IMR-90 (cell line): ENCODE measurements at regions not wholly inside any gene's neighbourhood (a gene's known extent, or its start where the extent isn't known, plus 50 kb on each side); places are given as distances from the start of the nearest gene placed in this dataset.
A peak's percentile ranks its signal among the peaks of the same experiment; 100 is the strongest.

Source experiments
- ATAC-seq: fragments of 200-7000 bp; cut with Tn5 transposase; 2 replicates; pipeline ENCODE4 v1.9.1; 2020; ENCODE audit warnings: low read depth, mild to moderate bottlenecking, moderate library complexity
- BruUV-seq: library from RNA; stranded (reverse); fragments of 400-500 nt; replicated peaks from 2 replicates; lab custom pipeline; 2021; lab: Mats Ljungman, UMichigan
- CTCF ChIA-PET: fragments of 300-600 bp; formaldehyde crosslinking; extraction: SDS; loops from one replicate; lab custom pipeline; 2021; ENCODE audit warnings: antibody characterized with exemption; lab: Yijun Ruan, JAX
- POLR2A ChIA-PET: fragments of 300-600 bp; sonication (Branson Sonifier 250); formaldehyde crosslinking; loops from one replicate; lab custom pipeline; 2022; ENCODE audit warnings: antibody characterized with exemption; ENCODE audit not compliant: unreplicated experiment; lab: Charles Lee
- DNase-seq: peaks from one replicate; pipeline ENCODE4 v3.0.0; 2013
- H2AFZ ChIP-seq: replicated peaks from 2 replicates; pipeline ENCODE3; 2013; ENCODE audit warnings: low read length, mild to moderate bottlenecking; ENCODE audit not compliant: poor library complexity
- H2AK5ac ChIP-seq: 2 replicates; pipeline ENCODE4 v1.6.1; 2013; ENCODE audit warnings: low read depth, low read length, inconsistent platforms
- H2AK9ac ChIP-seq: replicated peaks from 2 replicates; pipeline ENCODE3; 2013; ENCODE audit warnings: mild to moderate bottlenecking, low read depth, low read length, moderate library complexity; ENCODE audit not compliant: poor library complexity
- H2BK120ac ChIP-seq: 2 replicates; pipeline ENCODE4 v1.6.1; 2013; ENCODE audit warnings: low read depth, low read length, inconsistent platforms
- H2BK15ac ChIP-seq: 3 replicates; pipeline ENCODE4 v1.6.1; 2013; ENCODE audit warnings: low read depth, low read length, inconsistent platforms
- H2BK20ac ChIP-seq: 2 replicates; pipeline ENCODE4 v1.6.1; 2013; ENCODE audit warnings: low read depth, mild to moderate bottlenecking, inconsistent platforms, low read length, moderate library complexity
- H2BK5ac ChIP-seq: 2 replicates; pipeline ENCODE4 v1.6.1; 2013; ENCODE audit warnings: mild to moderate bottlenecking, low read depth, low read length, inconsistent platforms; ENCODE audit not compliant: poor library complexity, severe bottlenecking
- H3K14ac ChIP-seq: replicated peaks from 2 replicates; pipeline ENCODE4 v1.6.1; 2013; ENCODE audit warnings: low read depth, low read length, inconsistent platforms
- H3K18ac ChIP-seq: 2 replicates; pipeline ENCODE4 v1.6.1; 2013; ENCODE audit warnings: low read depth, low read length, control low read depth
- H3K23ac ChIP-seq: 2 replicates; pipeline ENCODE4 v1.6.1; 2013; ENCODE audit warnings: low read depth, low read length, inconsistent platforms
- H3K27ac ChIP-seq: 2 replicates; pipeline ENCODE4 v1.5.1; 2013; ENCODE audit warnings: mild to moderate bottlenecking, control low read depth, low read length; ENCODE audit not compliant: insufficient read depth
- H3K27me3 ChIP-seq: 2 replicates; pipeline ENCODE4 v1.6.1; 2013; ENCODE audit warnings: low read length; ENCODE audit not compliant: control insufficient read depth, insufficient read depth
- H3K36me3 ChIP-seq: 2 replicates; pipeline ENCODE4 v1.6.1; 2013; ENCODE audit warnings: low read length, mixed read lengths; ENCODE audit not compliant: control insufficient read depth, insufficient read depth
- H3K4ac ChIP-seq: 2 replicates; pipeline ENCODE4 v1.6.1; 2013; ENCODE audit warnings: low read depth, low read length, inconsistent platforms
- H3K4me1 ChIP-seq: 2 replicates; pipeline ENCODE4 v1.6.1; 2013; ENCODE audit warnings: low read length, mixed read lengths; ENCODE audit not compliant: control insufficient read depth, insufficient read depth
- H3K4me2 ChIP-seq: 2 replicates; pipeline ENCODE4 v1.6.1; 2013; ENCODE audit warnings: low read depth, mild to moderate bottlenecking, control low read depth, low read length, moderate library complexity
- H3K4me3 ChIP-seq: 2 replicates; pipeline ENCODE4 v1.5.1; 2013; ENCODE audit warnings: low read depth, mild to moderate bottlenecking, control low read depth, low read length, moderate library complexity; ENCODE audit not compliant: insufficient read depth
- H3K56ac ChIP-seq: 2 replicates; pipeline ENCODE4 v1.6.1; 2013; ENCODE audit warnings: low read length, inconsistent platforms; ENCODE audit not compliant: insufficient read depth; ENCODE audit errors: extremely low read depth
- H3K79me1 ChIP-seq, 2 experiments: 2 replicates each; pipeline ENCODE4 v1.6.1; 2013; ENCODE audit warnings: low read length in 2 of 2, inconsistent platforms in 1 of 2, low read depth in 1 of 2
- H3K9ac ChIP-seq: 2 replicates; pipeline ENCODE4 v1.6.1; 2013; ENCODE audit warnings: low read depth, low read length, control low read depth
- H3K9me1 ChIP-seq: 2 replicates; pipeline ENCODE4 v1.6.1; 2013; ENCODE audit warnings: low read length, inconsistent platforms; ENCODE audit not compliant: insufficient read depth
- H3K9me3 ChIP-seq: 2 replicates; pipeline ENCODE4 v1.6.1; 2013; ENCODE audit warnings: low read length; ENCODE audit not compliant: control insufficient read depth, insufficient read depth
- H4K20me1 ChIP-seq: 2 replicates; pipeline ENCODE4 v1.6.1; 2013; ENCODE audit warnings: low read length, inconsistent platforms; ENCODE audit not compliant: insufficient read depth
- H4K5ac ChIP-seq: 2 replicates; pipeline ENCODE4 v1.6.1; 2013; ENCODE audit warnings: mild to moderate bottlenecking, low read depth, low read length, control low read depth
- H4K8ac ChIP-seq, 2 experiments: 2 replicates each; pipeline ENCODE4 v1.6.1; 2013; ENCODE audit warnings: low read depth in 2 of 2, low read length in 2 of 2, control low read depth in 1 of 2, inconsistent platforms in 1 of 2
- H4K91ac ChIP-seq: 2 replicates; pipeline ENCODE4 v1.6.1; 2013; ENCODE audit warnings: low read depth, low read length, inconsistent platforms; ENCODE audit not compliant: insufficient read depth
- CEBPB ChIP-seq: IDR thresholded peaks from 2 replicates; pipeline ENCODE4 v1.6.1; 2012; ENCODE audit warnings: low read depth, low read length, improper control_type of control experiment
- CTCF ChIP-seq: conservative IDR thresholded peaks from 2 replicates; pipeline ENCODE4 v1.5.1; 2012; ENCODE audit warnings: mild to moderate bottlenecking, low read depth, low read length, improper control_type of control experiment
- FOS ChIP-seq: fragments of 150-350 bp; IDR thresholded peaks from 2 replicates; pipeline ENCODE4 v1.6.1; 2016; ENCODE audit warnings: low read depth, low read length
- WGBS, 2 experiments: methylation state at CpG; one replicate each; pipeline versions ENCODE4 v1.1.5 to v1.1.7; 2013; ENCODE audit warnings: missing lambda C conversion rate in 2 of 2; ENCODE audit not compliant: insufficient read length in 1 of 2; ENCODE audit errors: extremely low coverage in 2 of 2; 5-methylcytosine and 5-hydroxymethylcytosine counted together
- dilution Hi-C: fragments of 300-500 bp; cut with HindIII; formaldehyde crosslinking; loops from one replicate; pipeline ENCODE4 v1.14.3; 2018; ENCODE audit warnings: low sequenced_read_pairs; ENCODE audit not compliant: unreplicated experiment
- in situ Hi-C: fragments of 300-500 bp; cut with MboI; formaldehyde crosslinking; loops from 3 replicates; pipeline ENCODE4 v1.14.3; 2019; ENCODE audit warnings: low sequenced_read_pairs, inconsistent platforms, mixed read lengths
- intact Hi-C: fragments of 100-400 bp; cut with micrococcal nuclease; formaldehyde crosslinking; loops from 2 replicates; pipeline ENCODE4 v1.10.0; 2022

GRCh38 chr9:115808695-115809094, 344.9 kb upstream of the PAPPA start:
- Histone ChIP-seq H3K79me1 (no peaks in the 10 kb centered on the region), H3K36me3 (no peaks in the 10 kb centered on the region), H4K5ac (no peak overlapping the region), H3K9me1 (no peaks in the 10 kb centered on the region), H2AK5ac (peak overlapping the region; percentile 76; the same call in 1 of the 2 replicates), H3K4ac (no peak overlapping the region), H2AK9ac (no peak overlapping the region), H3K23ac (no peak overlapping the region), H2BK20ac (peak overlapping the region; percentile 59; the same call in 1 of the 2 replicates), H2AFZ (no peak overlapping the region), H4K8ac (no peak overlapping the region), H3K4me3 (no peak overlapping the region), H3K4me2 (peak overlapping the region; percentile 8; the same call in 1 of the 2 replicates), H3K56ac (no peak overlapping the region), H3K9me3 (no peaks in the 10 kb centered on the region), H2BK15ac (no peak overlapping the region), H2BK120ac (peak overlapping the region; percentile 21; the same call in 1 of the 2 replicates), H4K20me1 (no peaks in the 10 kb centered on the region), H2BK5ac (no peak overlapping the region), H3K18ac (no peak overlapping the region), H3K4me1 (peaks cover 6% of the 10 kb centered on the region), H3K14ac (no peak overlapping the region), H3K27me3 (no peaks in the 10 kb centered on the region), H3K9ac (no peak overlapping the region), H4K91ac (no peak overlapping the region), H3K27ac (peak overlapping the region; percentile 19; the same call in 1 of the 2 replicates)
- ATAC-seq (peak; percentile 87), DNase-seq (peak; percentile 88)
- no TSS peak for BruUV-seq
- CTCF ChIA-PET: no interaction called here
- no CpG with 5 or more reads among the region's 5 CpGs for WGBS, 2 experiments
- dilution Hi-C loops: no loop called here
- intact Hi-C loops: loop anchor here (5.0 kb wide), 2 partner anchors 216 to 344 kb away; partner anchors contain the start of gene PAPPA
- POLR2A ChIA-PET: no interaction called here
- TF ChIP-seq CEBPB (peak; percentile 59), FOS (0 out of 2 replicates have a peak, but pooled peaks have one; percentile 13), CTCF (no peak)
- in situ Hi-C loops: no loop called here
